ENCODE measurements at regions not wholly inside any gene's neighbourhood (a gene's known extent, or its start where the extent isn't known, plus 50 kb on each side); places are given as distances from the start of the nearest gene placed in this dataset.
A peak's percentile ranks its signal among the peaks of the same experiment; 100 is the strongest.

DNA sequence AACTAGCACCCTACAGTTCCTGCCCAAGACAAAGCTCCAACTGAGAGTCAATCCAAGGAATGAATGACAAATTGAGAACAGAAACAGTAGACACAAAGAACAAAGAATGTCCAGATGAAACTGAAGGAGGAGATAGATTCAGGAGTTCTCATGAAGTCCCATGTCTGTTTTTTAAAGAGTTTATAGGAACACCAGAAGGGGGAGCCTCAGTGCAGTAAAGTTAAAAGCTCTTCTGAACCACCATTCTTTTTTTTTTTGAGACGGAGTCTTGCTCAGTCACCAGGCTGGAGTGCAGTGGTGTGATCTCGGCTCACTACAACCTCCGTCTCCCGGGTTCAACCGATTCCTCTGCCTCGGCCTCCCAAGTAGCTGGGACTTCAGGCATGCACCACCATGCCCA lies 323.6 kb downstream of the MRPL39 start:
- Mint-ChIP-seq H3K9me3 (ENCODE audit: low read depth) (no peaks in the 10 kb centered on the region), H3K27me3 (ENCODE audit: low read depth) (peaks cover 4% of the 10 kb centered on the region), H3K27ac (ENCODE audit: unreplicated experiment) (no peak overlapping the region), H3K36me3 (ENCODE audit: low read depth) (no peaks in the 10 kb centered on the region), H3K4me1 (ENCODE audit: low read depth) (no peaks in the 10 kb centered on the region), H3K4me3 (ENCODE audit: unreplicated experiment) (no peak overlapping the region)
- TF ChIP-seq, protein P1, sequence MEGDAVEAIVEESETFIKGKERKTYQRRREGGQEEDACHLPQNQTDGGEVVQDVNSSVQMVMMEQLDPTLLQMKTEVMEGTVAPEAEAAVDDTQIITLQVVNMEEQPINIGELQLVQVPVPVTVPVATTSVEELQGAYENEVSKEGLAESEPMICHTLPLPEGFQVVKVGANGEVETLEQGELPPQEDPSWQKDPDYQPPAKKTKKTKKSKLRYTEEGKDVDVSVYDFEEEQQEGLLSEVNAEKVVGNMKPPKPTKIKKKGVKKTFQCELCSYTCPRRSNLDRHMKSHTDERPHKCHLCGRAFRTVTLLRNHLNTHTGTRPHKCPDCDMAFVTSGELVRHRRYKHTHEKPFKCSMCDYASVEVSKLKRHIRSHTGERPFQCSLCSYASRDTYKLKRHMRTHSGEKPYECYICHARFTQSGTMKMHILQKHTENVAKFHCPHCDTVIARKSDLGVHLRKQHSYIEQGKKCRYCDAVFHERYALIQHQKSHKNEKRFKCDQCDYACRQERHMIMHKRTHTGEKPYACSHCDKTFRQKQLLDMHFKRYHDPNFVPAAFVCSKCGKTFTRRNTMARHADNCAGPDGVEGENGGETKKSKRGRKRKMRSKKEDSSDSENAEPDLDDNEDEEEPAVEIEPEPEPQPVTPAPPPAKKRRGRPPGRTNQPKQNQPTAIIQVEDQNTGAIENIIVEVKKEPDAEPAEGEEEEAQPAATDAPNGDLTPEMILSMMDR (IDR thresholded peaks at IDR 0.05), result peak; percentile 70
- DNase-seq (ENCODE audit: low spot score), result no peak

DNA sequence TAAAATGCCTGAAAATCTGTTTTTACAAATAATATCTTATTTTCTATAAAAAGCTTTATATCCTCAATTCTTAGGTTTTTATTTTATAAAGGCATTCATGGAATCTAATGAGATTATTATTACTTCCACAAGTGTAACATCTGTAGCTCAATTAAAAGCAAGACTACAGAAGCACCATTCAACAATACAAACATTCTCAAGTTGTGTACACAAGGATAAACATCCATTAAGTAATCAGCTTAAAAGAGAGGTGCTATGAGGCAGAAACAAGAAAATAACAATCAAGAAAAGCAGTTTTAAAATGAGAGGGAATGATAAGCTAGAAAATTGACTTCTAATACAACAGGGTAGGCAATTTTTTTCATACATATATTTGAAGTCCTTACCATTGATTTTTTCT lies 326.1 kb downstream of the MRPL39 start:
- Mint-ChIP-seq H3K4me1 (ENCODE audit: low read depth) (no peaks in the 10 kb centered on the region), H3K4me3 (ENCODE audit: unreplicated experiment) (no peak overlapping the region), H3K9me3 (ENCODE audit: low read depth) (no peaks in the 10 kb centered on the region), H3K27me3 (ENCODE audit: low read depth) (peaks cover 11% of the 10 kb centered on the region), H3K36me3 (ENCODE audit: low read depth) (no peaks in the 10 kb centered on the region), H3K27ac (ENCODE audit: unreplicated experiment) (no peak overlapping the region)
- DNase-seq (ENCODE audit: low spot score), result no peak
- TF ChIP-seq, protein P1 (IDR thresholded peaks at IDR 0.05), result no peak

DNA sequence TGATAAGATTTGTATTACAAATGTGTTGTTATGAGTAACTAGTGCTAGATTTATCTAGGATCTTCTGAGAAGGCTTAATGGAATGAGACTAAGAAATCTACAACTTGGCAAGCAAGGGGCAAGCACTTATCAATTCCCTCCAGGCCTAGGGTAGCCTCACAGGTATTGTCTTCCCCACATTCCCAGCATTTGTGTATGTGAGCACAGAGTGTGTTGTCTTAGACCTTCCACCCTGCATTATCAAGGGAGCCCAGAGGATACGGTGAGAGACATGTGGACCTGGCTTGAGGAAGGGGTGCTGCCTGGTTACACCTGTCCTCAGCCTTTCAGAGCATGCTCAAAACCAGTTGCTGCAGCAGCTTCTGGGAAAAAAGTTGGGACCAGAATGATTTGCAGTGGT lies 327.2 kb downstream of the MRPL39 start:
- Mint-ChIP-seq H3K9me3 (ENCODE audit: low read depth) (no peaks in the 10 kb centered on the region), H3K4me1 (ENCODE audit: low read depth) (no peaks in the 10 kb centered on the region), H3K27ac (ENCODE audit: unreplicated experiment) (no peak overlapping the region), H3K27me3 (ENCODE audit: low read depth) (peaks cover 11% of the 10 kb centered on the region), H3K36me3 (ENCODE audit: low read depth) (no peaks in the 10 kb centered on the region), H3K4me3 (ENCODE audit: unreplicated experiment) (no peak overlapping the region)
- TF ChIP-seq, protein P1 (IDR thresholded peaks at IDR 0.05), result no peak
- DNase-seq (ENCODE audit: low spot score), result no peak

DNA sequence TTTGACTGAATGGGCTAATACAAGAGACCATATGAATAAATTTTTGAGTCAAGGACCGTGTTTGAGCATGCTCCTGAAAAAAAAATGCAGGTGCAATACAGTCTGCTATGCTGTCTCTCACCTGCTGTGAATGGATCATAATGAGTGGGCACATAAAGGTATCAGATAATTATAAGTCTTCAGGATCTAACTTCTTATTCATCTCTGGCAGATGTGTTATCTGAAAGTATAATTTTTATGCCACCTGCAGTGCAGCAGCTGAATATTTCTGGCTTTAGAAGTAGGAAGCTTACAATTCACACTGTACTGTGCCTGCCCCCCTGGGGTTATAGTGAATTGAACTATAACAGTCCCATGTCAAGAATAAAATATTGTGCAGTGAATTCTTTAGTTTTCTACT lies 333.3 kb downstream of the MRPL39 start:
- Mint-ChIP-seq H3K9me3 (ENCODE audit: low read depth) (peaks cover 15% of the 10 kb centered on the region), H3K27ac (ENCODE audit: unreplicated experiment) (no peak overlapping the region), H3K4me3 (ENCODE audit: unreplicated experiment) (no peak overlapping the region), H3K36me3 (ENCODE audit: low read depth) (no peaks in the 10 kb centered on the region), H3K27me3 (ENCODE audit: low read depth) (peaks cover 9% of the 10 kb centered on the region), H3K4me1 (ENCODE audit: low read depth) (no peaks in the 10 kb centered on the region)
- no peak for DNase-seq (ENCODE audit: low spot score)
- TF ChIP-seq, protein P1 (IDR thresholded peaks at IDR 0.05), result no peak

DNA sequence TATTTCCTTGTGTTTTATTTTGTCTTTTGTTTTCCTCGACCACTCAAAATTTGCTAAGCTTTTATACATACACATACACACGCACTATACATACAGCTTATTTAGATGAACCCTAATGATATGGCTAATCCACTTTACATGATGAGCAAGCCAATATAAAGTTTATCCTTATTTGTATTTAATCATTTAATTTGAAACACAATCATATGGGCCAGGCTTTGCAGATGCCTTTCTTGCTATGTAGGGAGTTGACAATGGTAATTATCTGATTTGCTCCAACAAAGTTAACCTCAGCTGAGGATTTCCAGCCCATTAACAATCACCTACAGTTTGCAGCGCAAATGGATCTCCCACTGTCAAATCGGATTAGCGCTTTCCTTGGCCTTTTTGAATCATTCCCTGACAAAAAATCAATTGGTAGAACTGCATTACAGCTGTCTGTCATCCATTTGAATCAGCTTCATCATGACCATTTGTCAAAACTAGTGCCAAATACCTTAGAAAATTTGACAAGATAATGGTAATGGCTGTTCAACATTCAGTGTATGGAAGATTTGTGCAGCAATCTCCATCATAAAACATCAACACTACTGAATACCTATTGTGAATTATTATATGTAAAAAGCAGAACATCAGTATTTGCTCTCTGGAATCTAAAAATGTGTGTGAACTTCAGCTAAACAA lies 352.6 kb downstream of the MRPL39 start:
- DNase-seq (ENCODE audit: low spot score), result no peak
- Mint-ChIP-seq H3K4me1 (ENCODE audit: low read depth) (no peaks in the 10 kb centered on the region), H3K27ac (ENCODE audit: unreplicated experiment) (no peak overlapping the region), H3K9me3 (ENCODE audit: low read depth) (peaks cover 23% of the 10 kb centered on the region), H3K4me3 (ENCODE audit: unreplicated experiment) (no peak overlapping the region), H3K27me3 (ENCODE audit: low read depth) (no peaks in the 10 kb centered on the region), H3K36me3 (ENCODE audit: low read depth) (no peaks in the 10 kb centered on the region)
- TF ChIP-seq, protein P1 (IDR thresholded peaks at IDR 0.05), result no peak

All from chondrocyte (in vitro differentiated cells).